Cardiac muscle cell (in vitro differentiated cells and primary cell): ENCODE measurements at regions not wholly inside any gene's neighbourhood (a gene's known extent, or its start where the extent isn't known, plus 50 kb on each side); places are given as distances from the start of the nearest gene placed in this dataset.
A peak's percentile ranks its signal among the peaks of the same experiment; 100 is the strongest.
"Not testable (repeated sequence)": the region's sequence is repeated elsewhere in the genome, so short reads cannot be mapped to it uniquely, and the experiment has no call there.

Experiments
- DNase-seq, 2 donors: peaks; one replicate each; pipeline versions ENCODE4 v3.0.0 to v3.0.0-alpha.2; 2010 to 2017; ENCODE audit warnings: low read depth in 1 of 2, low spot score in 1 of 2
- H3K27ac ChIP-seq: fragments of 200-600 bp; sonication (generic); 2 replicates; pipeline ENCODE4 v1.5.1; 2016
- H3K27me3 ChIP-seq: fragments of 200-600 bp; sonication (generic); 2 replicates; pipeline ENCODE4 v1.6.0; 2016; ENCODE audit warnings: control low read depth
- H3K36me3 ChIP-seq: fragments of 200-600 bp; sonication (generic); 2 replicates; pipeline ENCODE4 v1.5.1; 2016; ENCODE audit warnings: control low read depth
- H3K4me1 ChIP-seq: fragments of 200-600 bp; sonication (generic); 2 replicates; pipeline ENCODE4 v1.8.1; 2017; ENCODE audit warnings: low read depth, mild to moderate bottlenecking, mixed run types
- H3K4me3 ChIP-seq: fragments of 200-600 bp; sonication (generic); 2 replicates; pipeline ENCODE4 v1.5.1; 2016; ENCODE audit warnings: mild to moderate bottlenecking
- H3K9me3 ChIP-seq: fragments of 200-600 bp; sonication (generic); 2 replicates; pipeline ENCODE4 v1.5.1; 2017; ENCODE audit warnings: low read depth, mild to moderate bottlenecking, control low read depth
- TF ChIP-seq, protein P1 (sequence below): IDR thresholded peaks from 2 replicates; pipeline ENCODE4 v1.5.1; 2012; ENCODE audit warnings: low read depth, mild to moderate bottlenecking, low read length

DNA sequence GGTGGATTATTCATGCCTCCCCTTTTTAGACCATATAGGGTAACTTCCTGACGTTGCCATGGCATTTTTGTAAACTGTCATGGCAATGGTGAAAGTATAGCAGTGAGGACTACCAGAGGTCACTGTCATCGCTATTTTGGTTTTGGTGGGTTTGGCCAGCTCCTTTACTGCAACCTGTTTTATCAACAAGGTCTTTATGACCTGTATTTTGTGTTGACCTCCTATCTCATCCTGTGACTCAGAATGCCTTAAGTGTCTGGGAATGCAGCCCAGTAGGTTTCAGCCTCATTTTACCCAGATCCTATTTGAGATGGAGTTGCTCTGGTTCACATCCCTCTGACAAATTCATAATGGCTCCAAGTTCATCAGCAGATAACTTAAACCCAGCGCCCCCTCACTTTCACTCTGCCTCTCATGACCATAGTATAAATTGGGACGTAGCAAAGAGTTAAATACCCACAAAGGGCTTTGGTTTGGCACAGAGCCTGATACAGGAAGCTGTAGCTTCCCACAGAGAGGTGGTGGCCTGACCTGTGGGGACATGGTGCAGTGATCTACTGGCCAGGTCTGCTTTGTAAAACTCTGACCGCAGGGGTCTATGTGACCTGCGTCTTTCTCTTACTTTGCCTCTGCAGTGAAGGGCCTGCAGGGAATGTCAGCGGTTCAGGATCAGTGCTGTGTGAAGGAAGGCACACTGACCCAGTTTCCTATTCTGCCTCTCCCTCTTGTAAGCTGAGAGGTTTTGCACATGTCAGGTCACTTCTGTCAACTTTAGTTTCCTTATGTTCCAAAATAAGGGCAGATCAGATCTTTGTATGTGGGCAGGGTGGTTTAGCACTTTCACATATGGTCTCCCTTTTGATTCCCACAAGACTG, 78.1 kb upstream of the ZNF644 start:
- TF ChIP-seq, protein P1, sequence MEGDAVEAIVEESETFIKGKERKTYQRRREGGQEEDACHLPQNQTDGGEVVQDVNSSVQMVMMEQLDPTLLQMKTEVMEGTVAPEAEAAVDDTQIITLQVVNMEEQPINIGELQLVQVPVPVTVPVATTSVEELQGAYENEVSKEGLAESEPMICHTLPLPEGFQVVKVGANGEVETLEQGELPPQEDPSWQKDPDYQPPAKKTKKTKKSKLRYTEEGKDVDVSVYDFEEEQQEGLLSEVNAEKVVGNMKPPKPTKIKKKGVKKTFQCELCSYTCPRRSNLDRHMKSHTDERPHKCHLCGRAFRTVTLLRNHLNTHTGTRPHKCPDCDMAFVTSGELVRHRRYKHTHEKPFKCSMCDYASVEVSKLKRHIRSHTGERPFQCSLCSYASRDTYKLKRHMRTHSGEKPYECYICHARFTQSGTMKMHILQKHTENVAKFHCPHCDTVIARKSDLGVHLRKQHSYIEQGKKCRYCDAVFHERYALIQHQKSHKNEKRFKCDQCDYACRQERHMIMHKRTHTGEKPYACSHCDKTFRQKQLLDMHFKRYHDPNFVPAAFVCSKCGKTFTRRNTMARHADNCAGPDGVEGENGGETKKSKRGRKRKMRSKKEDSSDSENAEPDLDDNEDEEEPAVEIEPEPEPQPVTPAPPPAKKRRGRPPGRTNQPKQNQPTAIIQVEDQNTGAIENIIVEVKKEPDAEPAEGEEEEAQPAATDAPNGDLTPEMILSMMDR, result no peak
- H3K27ac ChIP-seq, result no peak overlapping the region
- no peak for DNase-seq
- H3K4me1 ChIP-seq, result peaks cover 15% of the 10 kb centered on the region
- no peaks in the 10 kb centered on the region for H3K36me3 ChIP-seq
- no peak overlapping the region for H3K4me3 ChIP-seq
- H3K27me3 ChIP-seq, result no peaks in the 10 kb centered on the region
- no peaks in the 10 kb centered on the region for H3K9me3 ChIP-seq

DNA sequence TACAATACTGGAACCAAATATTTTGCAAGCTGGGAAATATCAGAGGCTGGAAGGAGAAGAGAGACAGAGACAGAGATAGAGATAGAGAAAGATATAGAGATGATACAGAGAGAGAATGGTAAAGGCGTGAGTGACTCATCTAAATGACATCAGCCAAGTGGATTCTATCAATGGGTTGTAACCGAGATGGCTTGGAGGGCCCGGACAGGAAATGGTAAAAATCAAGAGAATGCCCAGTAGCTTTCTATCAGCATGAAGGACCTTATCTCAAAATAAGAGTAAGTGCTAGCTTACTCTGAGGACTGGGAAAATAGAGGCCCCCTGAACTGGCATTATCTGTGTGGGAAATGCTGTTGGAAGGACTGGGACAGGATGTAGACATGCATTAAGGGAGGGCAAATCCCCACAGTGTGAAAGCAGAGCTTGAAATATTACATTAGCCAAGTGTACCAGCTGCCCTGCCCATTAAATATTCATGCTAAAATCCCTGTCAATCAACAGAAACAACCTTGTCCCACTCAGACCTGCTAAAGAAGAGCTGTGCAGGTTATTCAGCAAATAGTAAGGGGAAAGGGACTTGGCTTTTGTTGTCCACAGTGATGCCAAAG, 76.6 kb upstream of the ZNF644 start:
- H3K27ac ChIP-seq, result peak overlapping the region; percentile 65
- no peaks in the 10 kb centered on the region for H3K27me3 ChIP-seq
- DNase-seq, result peak; percentile 6 to 27
- no peaks in the 10 kb centered on the region for H3K36me3 ChIP-seq
- H3K9me3 ChIP-seq, result no peaks in the 10 kb centered on the region
- no peak overlapping the region for H3K4me3 ChIP-seq
- TF ChIP-seq, protein P1, result no peak
- H3K4me1 ChIP-seq, result peaks cover 15% of the 10 kb centered on the region

DNA sequence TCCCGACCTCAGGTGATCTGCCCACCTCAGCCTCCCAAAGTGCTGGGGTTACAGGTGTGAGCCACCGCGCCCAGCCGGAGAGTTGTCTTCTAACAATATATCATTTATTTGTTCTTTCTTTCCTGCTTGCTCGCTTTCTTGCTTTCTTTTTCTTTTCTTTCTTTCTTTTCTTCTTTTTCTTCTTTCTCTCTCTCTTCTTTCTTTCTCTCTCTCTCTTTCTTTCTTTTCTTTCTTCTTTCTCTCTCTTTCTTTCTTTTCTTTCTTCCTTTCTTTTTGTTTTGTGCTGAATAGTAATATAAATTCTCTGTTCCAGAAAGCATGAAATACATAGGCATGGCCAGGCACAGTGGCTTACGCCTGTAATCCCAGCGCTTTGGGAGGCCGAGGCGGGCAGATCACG, 73.5 kb upstream of the ZNF644 start:
- H3K27ac ChIP-seq, H3K36me3 ChIP-seq, DNase-seq, H3K4me3 ChIP-seq, H3K9me3 ChIP-seq, H3K27me3 ChIP-seq: not testable (repeated sequence)
- peaks cover 15% of the 10 kb centered on the region for H3K4me1 ChIP-seq

DNA sequence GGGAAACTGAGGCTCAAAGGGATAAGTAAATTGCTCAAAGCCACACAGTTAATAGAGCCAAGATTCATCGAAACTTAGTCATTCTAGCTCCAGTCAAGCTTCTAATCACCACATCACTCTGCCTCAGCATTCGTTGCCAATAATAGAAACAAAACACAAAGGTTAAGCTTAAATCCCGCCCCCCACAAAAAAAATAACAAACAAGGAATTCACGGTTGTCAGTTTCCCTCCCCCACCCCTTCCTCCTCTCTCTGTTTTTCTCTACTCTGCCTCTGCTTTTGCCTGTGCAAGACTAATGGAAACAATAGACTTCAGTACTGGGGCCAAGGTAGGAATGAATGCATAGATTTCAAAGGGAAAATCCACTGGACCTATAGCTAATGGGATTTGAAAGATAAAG, 70.7 kb upstream of the ZNF644 start:
- no peak for DNase-seq
- Histone ChIP-seq H3K4me1 (no peaks in the 10 kb centered on the region), H3K4me3 (no peak overlapping the region), H3K36me3 (no peaks in the 10 kb centered on the region), H3K9me3 (peaks cover 3% of the 10 kb centered on the region), H3K27me3 (no peaks in the 10 kb centered on the region), H3K27ac (no peak overlapping the region)
- TF ChIP-seq, protein P1, result no peak

DNA sequence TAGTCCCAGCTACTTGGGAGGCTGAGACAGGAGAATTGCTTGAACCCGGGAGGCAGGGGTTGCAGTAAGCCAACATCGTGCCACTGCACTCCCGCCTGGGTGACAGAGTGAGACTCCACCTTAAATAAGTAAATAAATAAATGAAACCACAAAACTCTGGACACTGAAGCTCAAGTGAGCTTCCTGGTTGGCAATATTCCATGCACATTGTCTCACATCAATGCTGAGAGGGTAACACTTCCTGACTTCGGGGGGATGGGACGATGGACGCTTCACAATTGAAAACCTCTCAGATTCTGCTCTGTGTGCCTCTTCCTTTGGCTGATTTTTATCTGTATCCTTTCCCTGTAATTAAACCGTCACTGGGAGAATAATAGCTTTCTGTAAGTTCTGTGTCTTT, 70.0 kb upstream of the ZNF644 start:
- TF ChIP-seq, protein P1, result no peak
- H3K9me3 ChIP-seq, result peaks cover 3% of the 10 kb centered on the region
- H3K27me3 ChIP-seq, result no peaks in the 10 kb centered on the region
- H3K4me3 ChIP-seq, result no peak overlapping the region
- no peak for DNase-seq
- H3K27ac ChIP-seq, result no peak overlapping the region
- H3K36me3 ChIP-seq, result no peaks in the 10 kb centered on the region
- no peaks in the 10 kb centered on the region for H3K4me1 ChIP-seq

DNA sequence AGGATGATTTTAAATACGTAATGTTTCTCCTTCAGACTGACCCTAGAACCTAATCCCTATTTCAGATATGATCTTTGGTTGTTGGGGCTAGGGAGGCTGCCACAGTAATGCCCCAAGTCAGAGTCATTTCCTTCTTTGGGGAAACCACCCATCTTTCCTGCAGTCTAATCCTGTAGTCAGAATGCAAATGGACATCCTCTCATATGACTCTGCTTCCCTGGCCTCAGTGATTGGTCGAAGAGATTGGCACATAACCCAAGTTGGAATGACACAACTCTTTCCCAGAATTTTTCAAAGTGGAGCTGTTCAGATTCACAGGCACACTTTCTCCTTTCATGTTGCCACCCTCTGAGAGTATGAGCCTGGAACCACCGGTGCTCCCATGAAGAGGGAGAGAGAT, 58.8 kb upstream of the ZNF644 start:
- DNase-seq, result no peak
- Histone ChIP-seq H3K9me3 (no peaks in the 10 kb centered on the region), H3K4me1 (no peaks in the 10 kb centered on the region), H3K36me3 (no peaks in the 10 kb centered on the region), H3K4me3 (no peak overlapping the region), H3K27me3 (no peaks in the 10 kb centered on the region), H3K27ac (no peak overlapping the region)
- TF ChIP-seq, protein P1, result no peak
